Heart left ventricle (tissue), 13 donors: ENCODE measurements at regions not wholly inside any gene's neighbourhood (a gene's known extent, or its start where the extent isn't known, plus 50 kb on each side); places are given as distances from the start of the nearest gene placed in this dataset.

ENCODE experiments used
- CTCF ChIP-seq, 12 donors: fragments of 200-600 bp; sonication (generic) in 4 of 12; IDR thresholded peaks; one replicate each; pipeline versions ENCODE4 v1.5.0 to v1.8.0; 2018 to 2022; ENCODE audit warnings: antibody characterized with exemption in 12 of 12, mild to moderate bottlenecking in 5 of 12
- POLR2A ChIP-seq, 2 donors: fragments of 450-650 bp; IDR thresholded peaks; one replicate each; pipeline ENCODE4 v1.6.1; 2017; ENCODE audit warnings: antibody characterized with exemption in 2 of 2, mild to moderate bottlenecking in 2 of 2, moderate library complexity in 2 of 2
- donor health status: ischemic (EF 13 %, LVEDD 7.1; RV severe dilation, severe dysfunction).
- donor health status: DM: no; HTN: yes; CAD: no.
- donor health status: DM: no; HTN: no; CAD: no.
- donor health status: ischemic (EF 25% LVEDD 6.9; RV normal size, moderate dysfunction).
- donor health status: ischemic (EF 25% LVEDD 5.7; RV mildly dilated, moderate dysfunction).
- donor health status: ischemic (EF 35%, LVEDD 5.7; RV mildly dilated, moderate dysfunction).
- donor health status: nonischemic (EF 11% LVEDD 7.7; RV severe dilation, severe dysfunction).
- donor health status: DM: yes; HTN: yes; CAD: no.
- donor health status: PGD.
- donor health status: ischemic (EF 29% LVEDD 5.4; RV normal size, mild dysfunction).
- donor health status: nonischemic (EF 23%, LVEDD 6.1; RV moderate dilation, normal function).

GRCh38 chr17:71902894-71903506 lies 217.8 kb upstream of the SOX9 start:
- TF ChIP-seq POLR2A (IDR thresholded peaks at IDR 0.05) (no peak), CTCF (IDR thresholded peaks at IDR 0.05) (no peak)
